ENCODE measurements at regions not wholly inside any gene's neighbourhood (a gene's known extent, or its start where the extent isn't known, plus 50 kb on each side); places are given as distances from the start of the nearest gene placed in this dataset.

- TF ChIP-seq POLR2AphosphoS5 (IDR thresholded peaks at IDR 0.05) (no peak), POLR2A (IDR thresholded peaks at IDR 0.05) (no peak)
- TF ChIP-seq, protein P1, sequence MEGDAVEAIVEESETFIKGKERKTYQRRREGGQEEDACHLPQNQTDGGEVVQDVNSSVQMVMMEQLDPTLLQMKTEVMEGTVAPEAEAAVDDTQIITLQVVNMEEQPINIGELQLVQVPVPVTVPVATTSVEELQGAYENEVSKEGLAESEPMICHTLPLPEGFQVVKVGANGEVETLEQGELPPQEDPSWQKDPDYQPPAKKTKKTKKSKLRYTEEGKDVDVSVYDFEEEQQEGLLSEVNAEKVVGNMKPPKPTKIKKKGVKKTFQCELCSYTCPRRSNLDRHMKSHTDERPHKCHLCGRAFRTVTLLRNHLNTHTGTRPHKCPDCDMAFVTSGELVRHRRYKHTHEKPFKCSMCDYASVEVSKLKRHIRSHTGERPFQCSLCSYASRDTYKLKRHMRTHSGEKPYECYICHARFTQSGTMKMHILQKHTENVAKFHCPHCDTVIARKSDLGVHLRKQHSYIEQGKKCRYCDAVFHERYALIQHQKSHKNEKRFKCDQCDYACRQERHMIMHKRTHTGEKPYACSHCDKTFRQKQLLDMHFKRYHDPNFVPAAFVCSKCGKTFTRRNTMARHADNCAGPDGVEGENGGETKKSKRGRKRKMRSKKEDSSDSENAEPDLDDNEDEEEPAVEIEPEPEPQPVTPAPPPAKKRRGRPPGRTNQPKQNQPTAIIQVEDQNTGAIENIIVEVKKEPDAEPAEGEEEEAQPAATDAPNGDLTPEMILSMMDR (IDR thresholded peaks at IDR 0.05 in 8 of 11, conservative IDR thresholded peaks at IDR 0.05 in 3 of 11), result no peak
- no peaks in the 10 kb centered on the region for H3K4me1 ChIP-seq
- no peak for DNase-seq
- peaks cover 0 to 5% (median 0%) of the 10 kb centered on the region in 8 donors for H3K9me3 ChIP-seq
- H3K27me3 ChIP-seq (replicated peaks in 1 of 7), result peaks cover 0 to 9% (median 0%) of the 10 kb centered on the region in 7 donors
- H3K4me3 ChIP-seq, result no peak overlapping the region
- H3K27ac ChIP-seq, result no peak overlapping the region
- WGBS, 5 donors, result 78 to 85% (median 81%) methylated on average over 8 to 9 of the region's 9 CpGs
- intact Hi-C loops (cut with DNase I; ENCODE audit: low total_unique reads), result no loop called here
- H3K36me3 ChIP-seq, result no peaks in the 10 kb centered on the region
Measured at GRCh38 chr11:45511566-45511965, 153.9 kb downstream of the CHST1 start.

- TF ChIP-seq POLR2AphosphoS5 (IDR thresholded peaks at IDR 0.05) (no peak), POLR2A (IDR thresholded peaks at IDR 0.05) (no peak)
- TF ChIP-seq, protein P1 (IDR thresholded peaks at IDR 0.05 in 8 of 11, conservative IDR thresholded peaks at IDR 0.05 in 3 of 11), result no peak
- Histone ChIP-seq H3K36me3 (no peaks in the 10 kb centered on the region), H3K4me1 (no peaks in the 10 kb centered on the region), H3K27me3 (replicated peaks in 1 of 7) (peaks cover 0 to 9% (median 0%) of the 10 kb centered on the region in 7 donors), H3K4me3 (no peak overlapping the region), H3K27ac (no peak overlapping the region), H3K9me3 (peaks cover 0 to 16% (median 3%) of the 10 kb centered on the region in 8 donors)
- intact Hi-C loops (cut with DNase I; ENCODE audit: low total_unique reads), result no loop called here
- 82 to 94% (median 92%) methylated on average over 3 to 4 of the region's 4 CpGs for WGBS, 5 donors
- peak; percentile 33 for DNase-seq
Measured at GRCh38 chr11:45507916-45508315, 157.5 kb downstream of the CHST1 start.

DNA sequence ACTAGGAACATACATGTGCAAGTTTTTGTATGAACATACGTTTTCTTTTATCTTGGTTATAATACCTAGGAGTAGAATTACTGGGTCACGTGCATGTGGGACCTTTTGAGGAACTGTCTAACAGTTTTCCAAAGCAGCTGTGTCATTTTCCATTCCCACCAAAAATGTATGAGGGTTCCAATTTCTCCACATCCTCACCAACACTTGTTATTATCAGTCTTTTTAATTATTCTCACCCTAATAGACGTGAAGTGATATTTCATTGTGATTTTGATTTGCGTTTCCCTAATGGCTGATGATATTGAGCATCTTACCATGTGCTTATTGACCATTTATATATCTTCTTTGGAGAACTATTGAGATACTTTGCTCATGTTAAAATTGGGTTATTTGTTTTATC lies 162.1 kb downstream of the CHST1 start:
- WGBS, 5 donors, result 82 to 90% (median 86%) methylated on average over 4 of the region's 4 CpGs
- TF ChIP-seq, protein P1 (IDR thresholded peaks at IDR 0.05 in 8 of 11, conservative IDR thresholded peaks at IDR 0.05 in 3 of 11), result no peak
- no peak for TF ChIP-seq POLR2AphosphoS5 (IDR thresholded peaks at IDR 0.05)
- no peak for TF ChIP-seq POLR2A (IDR thresholded peaks at IDR 0.05)
- intact Hi-C loops (cut with DNase I; ENCODE audit: low total_unique reads), result no loop called here
- Histone ChIP-seq H3K4me1 (no peaks in the 10 kb centered on the region), H3K4me3 (no peak overlapping the region), H3K36me3 (no peaks in the 10 kb centered on the region), H3K27me3 (replicated peaks in 1 of 7) (peaks cover 0 to 26% (median 0%) of the 10 kb centered on the region in 7 donors), H3K9me3 (peaks cover 0 to 20% (median 3%) of the 10 kb centered on the region in 8 donors), H3K27ac (no peak overlapping the region)
- DNase-seq, result no peak

DNA sequence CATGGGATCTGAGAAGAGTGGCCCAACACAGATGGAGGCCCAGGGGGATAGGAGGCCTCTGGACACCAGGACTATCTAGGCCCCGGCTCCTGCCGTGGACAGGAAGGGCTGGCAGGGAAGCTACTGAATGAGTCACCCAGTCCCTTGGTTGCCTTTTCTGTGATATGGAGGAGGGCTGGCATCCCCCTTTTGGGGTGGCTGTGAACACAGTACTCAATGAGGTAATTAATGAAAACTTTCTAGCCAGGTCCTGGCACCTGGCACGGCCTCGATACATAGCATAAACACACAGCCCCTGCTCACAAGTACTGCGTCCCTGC lies 163.2 kb downstream of the CHST1 start:
- H3K4me1 ChIP-seq, result no peaks in the 10 kb centered on the region
- H3K27me3 ChIP-seq (replicated peaks in 1 of 7), result peaks cover 0 to 25% (median 0%) of the 10 kb centered on the region in 7 donors
- peak; percentile 59 for DNase-seq
- intact Hi-C loops (cut with DNase I; ENCODE audit: low total_unique reads), result no loop called here
- H3K4me3 ChIP-seq, result no peak overlapping the region
- no peak overlapping the region for H3K27ac ChIP-seq
- H3K9me3 ChIP-seq, result peaks cover 0 to 26% (median 3%) of the 10 kb centered on the region in 8 donors
- 56 to 89% (median 72%) methylated on average over 3 to 5 of the region's 5 CpGs for WGBS, 5 donors
- H3K36me3 ChIP-seq, result no peaks in the 10 kb centered on the region
- TF ChIP-seq POLR2A (IDR thresholded peaks at IDR 0.05), result no peak
- TF ChIP-seq, protein P1 (IDR thresholded peaks at IDR 0.05 in 8 of 11, conservative IDR thresholded peaks at IDR 0.05 in 3 of 11), result no peak
- no peak for TF ChIP-seq POLR2AphosphoS5 (IDR thresholded peaks at IDR 0.05)
